Keratinocyte (primary cell): ENCODE measurements at regions not wholly inside any gene's neighbourhood (a gene's known extent, or its start where the extent isn't known, plus 50 kb on each side); places are given as distances from the start of the nearest gene placed in this dataset.

ENCODE experiments used
- EZH2 ChIP-seq: IDR thresholded peaks from one replicate; pipeline ENCODE4 v1.6.1; 2012; ENCODE audit warnings: inconsistent platforms, mild to moderate bottlenecking, low read length, moderate library complexity
- TF ChIP-seq, protein P1 (sequence below), 3 experiments: IDR thresholded peaks in 1 of 3; conservative IDR thresholded peaks in 1 of 3; optimal IDR thresholded peaks in 1 of 3; 2 replicates in 2 of 3; 3 replicates in 1 of 3; pipeline versions ENCODE3 to v1.5.1; 2011; ENCODE audit warnings: low read length in 3 of 3, mild to moderate bottlenecking in 3 of 3, moderate library complexity in 2 of 3, control low read depth in 1 of 3, inconsistent platforms in 1 of 3; ENCODE audit not compliant: insufficient read depth in 2 of 3; ENCODE audit errors: extremely low read depth in 1 of 3

DNA sequence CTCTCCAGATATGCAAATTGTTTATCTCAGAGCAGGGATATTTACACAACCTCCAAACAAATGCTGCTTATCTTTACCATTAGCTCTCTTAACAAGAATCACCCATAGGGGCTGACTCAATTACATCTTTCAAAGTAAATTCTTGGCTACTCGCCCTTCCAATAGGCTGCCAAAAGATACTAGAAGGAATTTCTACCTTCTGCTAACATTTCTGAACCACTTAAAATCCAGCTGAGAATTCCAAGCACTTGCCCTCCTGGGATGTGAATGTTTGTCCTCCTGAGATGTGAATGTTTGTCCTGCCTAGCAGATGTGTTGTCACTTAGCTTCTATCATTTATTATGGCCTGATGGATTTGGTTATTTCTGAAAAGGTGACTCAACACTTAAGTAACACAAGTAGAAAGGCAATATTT, 388.0 kb downstream of the GJA1 start:
- no peak for TF ChIP-seq EZH2
- TF ChIP-seq, protein P1, sequence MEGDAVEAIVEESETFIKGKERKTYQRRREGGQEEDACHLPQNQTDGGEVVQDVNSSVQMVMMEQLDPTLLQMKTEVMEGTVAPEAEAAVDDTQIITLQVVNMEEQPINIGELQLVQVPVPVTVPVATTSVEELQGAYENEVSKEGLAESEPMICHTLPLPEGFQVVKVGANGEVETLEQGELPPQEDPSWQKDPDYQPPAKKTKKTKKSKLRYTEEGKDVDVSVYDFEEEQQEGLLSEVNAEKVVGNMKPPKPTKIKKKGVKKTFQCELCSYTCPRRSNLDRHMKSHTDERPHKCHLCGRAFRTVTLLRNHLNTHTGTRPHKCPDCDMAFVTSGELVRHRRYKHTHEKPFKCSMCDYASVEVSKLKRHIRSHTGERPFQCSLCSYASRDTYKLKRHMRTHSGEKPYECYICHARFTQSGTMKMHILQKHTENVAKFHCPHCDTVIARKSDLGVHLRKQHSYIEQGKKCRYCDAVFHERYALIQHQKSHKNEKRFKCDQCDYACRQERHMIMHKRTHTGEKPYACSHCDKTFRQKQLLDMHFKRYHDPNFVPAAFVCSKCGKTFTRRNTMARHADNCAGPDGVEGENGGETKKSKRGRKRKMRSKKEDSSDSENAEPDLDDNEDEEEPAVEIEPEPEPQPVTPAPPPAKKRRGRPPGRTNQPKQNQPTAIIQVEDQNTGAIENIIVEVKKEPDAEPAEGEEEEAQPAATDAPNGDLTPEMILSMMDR (optimal IDR thresholded peaks at IDR 0.05 in 1 of 3, IDR thresholded peaks at IDR 0.05 in 1 of 3, conservative IDR thresholded peaks at IDR 0.05 in 1 of 3; ENCODE audit: extremely low read depth in 1 of 3, insufficient read depth in 2 of 3, low read length in 3 of 3): no peak
